H9 (cell line): ENCODE measurements at regions not wholly inside any gene's neighbourhood (a gene's known extent, or its start where the extent isn't known, plus 50 kb on each side); places are given as distances from the start of the nearest gene placed in this dataset.

Experiments
- DNase-seq: peaks from one replicate; pipeline ENCODE4 v3.0.0-alpha.2; 2017
- H2AFZ ChIP-seq: one replicate; pipeline ENCODE4 v1.6.1; 2013; ENCODE audit warnings: mild to moderate bottlenecking, low read length, control low read depth, moderate library complexity
- H2AK5ac ChIP-seq: 2 replicates; pipeline ENCODE4 v1.6.1; 2013; ENCODE audit warnings: low read length, control low read depth, mixed read lengths; ENCODE audit not compliant: insufficient read length
- H2BK120ac ChIP-seq: one replicate; pipeline ENCODE4 v1.6.1; 2013; ENCODE audit warnings: low read depth, mild to moderate bottlenecking, low read length, control low read depth, inconsistent platforms; ENCODE audit not compliant: poor library complexity, severe bottlenecking
- H2BK12ac ChIP-seq: 2 replicates; pipeline ENCODE4 v1.6.1; 2013; ENCODE audit warnings: low read length, control low read depth, mixed read lengths, low read depth; ENCODE audit not compliant: insufficient read length
- H2BK15ac ChIP-seq: 2 replicates; pipeline ENCODE4 v1.6.1; 2013; ENCODE audit warnings: low read depth, low read length, control low read depth
- H2BK20ac ChIP-seq: one replicate; pipeline ENCODE4 v1.6.1; 2013; ENCODE audit warnings: low read depth, mild to moderate bottlenecking, low read length, control low read depth, inconsistent platforms; ENCODE audit not compliant: poor library complexity, severe bottlenecking
- H2BK5ac ChIP-seq: 2 replicates; pipeline ENCODE4 v1.6.1; 2013; ENCODE audit warnings: low read length, control low read depth, mixed read lengths; ENCODE audit not compliant: insufficient read length
- H3K14ac ChIP-seq: 2 replicates; pipeline ENCODE4 v1.6.1; 2013; ENCODE audit warnings: low read length, control low read depth; ENCODE audit not compliant: insufficient read depth
- H3K18ac ChIP-seq: 2 replicates; pipeline ENCODE4 v1.6.1; 2013; ENCODE audit warnings: low read depth, mild to moderate bottlenecking, mixed read lengths, low read length, control low read depth; ENCODE audit not compliant: insufficient read length
- H3K23ac ChIP-seq: 2 replicates; pipeline ENCODE4 v1.6.1; 2013; ENCODE audit warnings: low read length, control low read depth, mixed read lengths, low read depth; ENCODE audit not compliant: insufficient read length
- H3K23me2 ChIP-seq: 2 replicates; pipeline ENCODE4 v1.6.1; 2013; ENCODE audit warnings: low read depth, mild to moderate bottlenecking, mixed read lengths, low read length, control low read depth; ENCODE audit not compliant: insufficient read length, poor library complexity, severe bottlenecking
- H3K27ac ChIP-seq: 2 replicates; pipeline ENCODE4 v1.5.1; 2013; ENCODE audit warnings: low read length, control low read depth, mixed read lengths, low read depth; ENCODE audit not compliant: insufficient read length
- H3K27me3 ChIP-seq: 2 replicates; pipeline ENCODE4 v1.6.1; 2013; ENCODE audit warnings: low read length, control low read depth, inconsistent platforms; ENCODE audit not compliant: insufficient read depth
- H3K4ac ChIP-seq: 2 replicates; pipeline ENCODE4 v1.6.1; 2013; ENCODE audit warnings: low read depth, mild to moderate bottlenecking, control low read depth, inconsistent platforms, low read length, moderate library complexity
- H3K4me1 ChIP-seq: 2 replicates; pipeline ENCODE4 v1.6.1; 2013; ENCODE audit warnings: low read length, control low read depth, inconsistent platforms; ENCODE audit not compliant: insufficient read depth
- H3K4me2 ChIP-seq: 2 replicates; pipeline ENCODE4 v1.6.1; 2013; ENCODE audit warnings: low read length, control low read depth, mixed read lengths; ENCODE audit not compliant: insufficient read length, insufficient read depth
- H3K56ac ChIP-seq: 2 replicates; pipeline ENCODE4 v1.6.1; 2013; ENCODE audit warnings: low read depth, mild to moderate bottlenecking, mixed read lengths, low read length, control low read depth; ENCODE audit not compliant: insufficient read length
- H3K79me1 ChIP-seq: 2 replicates; pipeline ENCODE4 v1.6.1; 2013; ENCODE audit warnings: low read depth, mild to moderate bottlenecking, moderate library complexity, low read length, control low read depth, inconsistent platforms; ENCODE audit not compliant: insufficient read depth, poor library complexity, severe bottlenecking
- H3K79me2 ChIP-seq: 2 replicates; pipeline ENCODE4 v1.6.1; 2013; ENCODE audit warnings: low read length, control low read depth, inconsistent platforms; ENCODE audit not compliant: insufficient read depth
- H3K9ac ChIP-seq: 2 replicates; pipeline ENCODE4 v1.6.1; 2013; ENCODE audit warnings: low read length, control low read depth, mixed read lengths; ENCODE audit not compliant: insufficient read length; ENCODE audit errors: extremely low read depth
- H3K9me3 ChIP-seq: one replicate; pipeline ENCODE4 v1.6.1; 2013; ENCODE audit warnings: low read depth, low read length, inconsistent platforms; ENCODE audit not compliant: control insufficient read depth
- H3T11ph ChIP-seq: one replicate; pipeline ENCODE4 v1.6.1; 2013; ENCODE audit warnings: mild to moderate bottlenecking, low read length, control low read depth, inconsistent platforms
- H4K20me1 ChIP-seq: one replicate; pipeline ENCODE4 v1.6.1; 2013; ENCODE audit not compliant: control insufficient read depth, insufficient read length, insufficient read depth
- H4K5ac ChIP-seq: 2 replicates; pipeline ENCODE4 v1.6.1; 2013; ENCODE audit warnings: low read depth, mild to moderate bottlenecking, mixed read lengths, low read length, control low read depth; ENCODE audit not compliant: insufficient read length
- H4K8ac ChIP-seq: replicated peaks from 2 replicates; pipeline ENCODE4 v1.6.1; 2013; ENCODE audit warnings: low read length, control low read depth, mixed read lengths, low read depth; ENCODE audit not compliant: insufficient read length
- H4K91ac ChIP-seq: 2 replicates; pipeline ENCODE4 v1.6.1; 2013; ENCODE audit warnings: low read depth, mild to moderate bottlenecking, moderate library complexity, mixed read lengths, low read length, control low read depth; ENCODE audit not compliant: insufficient read length
- H3K27ac Mint-ChIP-seq, 3 experiments: 2 replicates in 2 of 3; 3 replicates in 1 of 3; pipeline ENCODE4 v1.8.0; 2020 to 2021; ENCODE audit warnings: mixed read lengths in 3 of 3, mild to moderate bottlenecking in 1 of 3, moderate library complexity in 1 of 3
- H3K27me3 Mint-ChIP-seq: 2 replicates; pipeline ENCODE4 v1.8.0; 2021; ENCODE audit warnings: low read depth, mild to moderate bottlenecking, moderate library complexity, mixed read lengths
- H3K36me3 Mint-ChIP-seq, 3 experiments: 2 replicates in 2 of 3; 3 replicates in 1 of 3; pipeline ENCODE4 v1.8.0; 2020 to 2021; ENCODE audit warnings: low read depth in 3 of 3, mixed read lengths in 3 of 3; ENCODE audit not compliant: insufficient read depth in 1 of 3
- H3K4me1 Mint-ChIP-seq, 2 experiments: 2 replicates each; pipeline ENCODE4 v1.8.0; 2020; ENCODE audit warnings: mixed read lengths in 2 of 2
- H3K4me3 Mint-ChIP-seq, 2 experiments: 2 replicates in 1 of 2; 3 replicates in 1 of 2; pipeline ENCODE4 v1.8.0; 2020 to 2021; ENCODE audit warnings: mild to moderate bottlenecking in 2 of 2, mixed read lengths in 2 of 2, moderate library complexity in 1 of 2
- H3K9me3 Mint-ChIP-seq, 2 experiments: 2 replicates in 1 of 2; 3 replicates in 1 of 2; pipeline ENCODE4 v1.8.0; 2020; ENCODE audit warnings: mild to moderate bottlenecking in 2 of 2, mixed read lengths in 2 of 2, moderate library complexity in 1 of 2
- WGBS: extraction: QIAGEN DNeasy Blood & Tissue Kit; methylation state at CpG from one replicate; pipeline ENCODE4 v1.1.7; 2013; ENCODE audit warnings: missing lambda C conversion rate, low lambda C conversion rate, mixed read lengths; ENCODE audit not compliant: insufficient read length; ENCODE audit errors: extremely low coverage; 5-methylcytosine and 5-hydroxymethylcytosine counted together
- TF ChIP-seq, protein P1 (sequence below): fragments of 200-600 bp; sonication (generic); conservative IDR thresholded peaks from 3 replicates; pipeline ENCODE4 v1.8.0; 2021; ENCODE audit warnings: antibody characterized with exemption, mild to moderate bottlenecking

DNA sequence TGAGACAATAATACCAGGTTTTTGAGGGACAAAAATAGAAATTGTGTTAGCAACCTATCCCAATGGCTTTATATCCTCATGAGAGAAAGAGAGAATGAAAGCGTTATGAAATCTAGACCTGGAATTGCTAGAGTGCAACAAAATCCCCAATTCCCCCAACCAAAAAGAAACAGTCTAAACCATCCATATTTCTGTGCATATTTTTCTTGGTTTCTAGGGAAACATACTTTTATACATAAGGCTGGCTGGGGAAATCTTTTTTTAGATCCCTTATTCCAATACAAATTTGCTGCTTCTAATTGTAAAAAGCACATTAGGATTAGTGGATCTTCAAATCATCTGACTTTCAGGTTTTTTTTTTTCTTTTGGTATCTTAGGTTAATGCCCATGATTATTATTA, 277.0 kb upstream of the SEMA3A start:
- Mint-ChIP-seq H3K36me3 (no peaks in the 10 kb centered on the region), H3K4me3 (no peak overlapping the region), H3K27me3 (no peaks in the 10 kb centered on the region), H3K4me1 (peaks cover 3% of the 10 kb centered on the region in 2 experiments; a peak in 2 of 4 replicates), H3K27ac (no peak overlapping the region), H3K9me3 (no peaks in the 10 kb centered on the region)
- Histone ChIP-seq H3T11ph (no peak overlapping the region), H2BK20ac (no peak overlapping the region), H2AFZ (no peak overlapping the region), H3K18ac (no peak overlapping the region), H2AK5ac (no peak overlapping the region), H2BK120ac (no peak overlapping the region), H3K4me1 (no peaks in the 10 kb centered on the region), H3K9ac (no peak overlapping the region), H2BK5ac (no peak overlapping the region), H4K20me1 (no peaks in the 10 kb centered on the region), H4K5ac (no peak overlapping the region), H3K56ac (no peak overlapping the region), H3K27me3 (no peaks in the 10 kb centered on the region), H3K4ac (no peak overlapping the region), H3K9me3 (no peaks in the 10 kb centered on the region), H3K79me1 (no peaks in the 10 kb centered on the region), H3K27ac (no peak overlapping the region), H3K4me2 (no peak overlapping the region), H3K79me2 (no peaks in the 10 kb centered on the region), H4K8ac (no peak overlapping the region), H3K23me2 (no peaks in the 10 kb centered on the region), H2BK12ac (no peak overlapping the region), H2BK15ac (no peak overlapping the region), H3K23ac (no peak overlapping the region), H3K14ac (no peak overlapping the region), H4K91ac (no peak overlapping the region)
- TF ChIP-seq, protein P1, sequence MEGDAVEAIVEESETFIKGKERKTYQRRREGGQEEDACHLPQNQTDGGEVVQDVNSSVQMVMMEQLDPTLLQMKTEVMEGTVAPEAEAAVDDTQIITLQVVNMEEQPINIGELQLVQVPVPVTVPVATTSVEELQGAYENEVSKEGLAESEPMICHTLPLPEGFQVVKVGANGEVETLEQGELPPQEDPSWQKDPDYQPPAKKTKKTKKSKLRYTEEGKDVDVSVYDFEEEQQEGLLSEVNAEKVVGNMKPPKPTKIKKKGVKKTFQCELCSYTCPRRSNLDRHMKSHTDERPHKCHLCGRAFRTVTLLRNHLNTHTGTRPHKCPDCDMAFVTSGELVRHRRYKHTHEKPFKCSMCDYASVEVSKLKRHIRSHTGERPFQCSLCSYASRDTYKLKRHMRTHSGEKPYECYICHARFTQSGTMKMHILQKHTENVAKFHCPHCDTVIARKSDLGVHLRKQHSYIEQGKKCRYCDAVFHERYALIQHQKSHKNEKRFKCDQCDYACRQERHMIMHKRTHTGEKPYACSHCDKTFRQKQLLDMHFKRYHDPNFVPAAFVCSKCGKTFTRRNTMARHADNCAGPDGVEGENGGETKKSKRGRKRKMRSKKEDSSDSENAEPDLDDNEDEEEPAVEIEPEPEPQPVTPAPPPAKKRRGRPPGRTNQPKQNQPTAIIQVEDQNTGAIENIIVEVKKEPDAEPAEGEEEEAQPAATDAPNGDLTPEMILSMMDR: no peak
- no CpG with 5 or more reads among the region's 1 CpG for WGBS
- DNase-seq: no peak
